ENCODE measurements at regions not wholly inside any gene's neighbourhood (a gene's known extent, or its start where the extent isn't known, plus 50 kb on each side); places are given as distances from the start of the nearest gene placed in this dataset.

DNA sequence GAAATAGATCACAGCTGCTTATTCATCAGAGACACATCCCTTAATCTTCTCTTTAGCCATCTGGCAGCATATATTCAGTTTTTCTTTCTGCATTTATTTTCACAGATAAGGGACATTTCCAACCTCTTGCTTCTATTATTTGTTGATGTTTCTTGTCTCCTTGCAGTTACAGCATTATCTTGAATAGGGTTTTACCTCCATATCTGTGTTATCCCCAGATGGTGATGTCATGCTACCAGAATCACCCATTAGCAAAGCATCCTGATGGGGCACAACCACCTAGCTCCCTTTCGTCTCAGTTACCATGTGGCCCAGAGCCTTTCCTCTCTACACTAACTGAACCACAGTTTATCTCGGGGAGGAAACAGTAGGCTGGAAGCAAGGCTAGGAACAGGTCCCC lies 483.9 kb downstream of the FOXO1 start:
- TF ChIP-seq, protein P1, sequence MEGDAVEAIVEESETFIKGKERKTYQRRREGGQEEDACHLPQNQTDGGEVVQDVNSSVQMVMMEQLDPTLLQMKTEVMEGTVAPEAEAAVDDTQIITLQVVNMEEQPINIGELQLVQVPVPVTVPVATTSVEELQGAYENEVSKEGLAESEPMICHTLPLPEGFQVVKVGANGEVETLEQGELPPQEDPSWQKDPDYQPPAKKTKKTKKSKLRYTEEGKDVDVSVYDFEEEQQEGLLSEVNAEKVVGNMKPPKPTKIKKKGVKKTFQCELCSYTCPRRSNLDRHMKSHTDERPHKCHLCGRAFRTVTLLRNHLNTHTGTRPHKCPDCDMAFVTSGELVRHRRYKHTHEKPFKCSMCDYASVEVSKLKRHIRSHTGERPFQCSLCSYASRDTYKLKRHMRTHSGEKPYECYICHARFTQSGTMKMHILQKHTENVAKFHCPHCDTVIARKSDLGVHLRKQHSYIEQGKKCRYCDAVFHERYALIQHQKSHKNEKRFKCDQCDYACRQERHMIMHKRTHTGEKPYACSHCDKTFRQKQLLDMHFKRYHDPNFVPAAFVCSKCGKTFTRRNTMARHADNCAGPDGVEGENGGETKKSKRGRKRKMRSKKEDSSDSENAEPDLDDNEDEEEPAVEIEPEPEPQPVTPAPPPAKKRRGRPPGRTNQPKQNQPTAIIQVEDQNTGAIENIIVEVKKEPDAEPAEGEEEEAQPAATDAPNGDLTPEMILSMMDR (IDR thresholded peaks at IDR 0.05; ENCODE audit: insufficient read depth, low read depth, low read length) = no peak
- no peak for TF ChIP-seq EZH2 (IDR thresholded peaks at IDR 0.05; ENCODE audit: insufficient read depth, low read length)

All from astrocyte (in vitro differentiated cells and primary cell).